Immature natural killer cell (primary cell): ENCODE measurements at regions not wholly inside any gene's neighbourhood (a gene's known extent, or its start where the extent isn't known, plus 50 kb on each side); places are given as distances from the start of the nearest gene placed in this dataset.

Source experiments
- DNase-seq, 3 donors: peaks; one replicate each; pipeline ENCODE4 v3.0.0; 2022; ENCODE audit warnings: mixed read lengths in 1 of 3
- H3K27ac Mint-ChIP-seq, 6 donors: one replicate each; pipeline ENCODE4 v1.8.0; 2020; ENCODE audit warnings: mixed read lengths in 6 of 6, mild to moderate bottlenecking in 5 of 6, inconsistent platforms in 4 of 6, moderate library complexity in 3 of 6
- H3K27me3 Mint-ChIP-seq, 3 donors: one replicate each; pipeline ENCODE4 v1.8.0; 2020 to 2021; ENCODE audit warnings: low read depth in 3 of 3, mild to moderate bottlenecking in 3 of 3, mixed read lengths in 3 of 3, moderate library complexity in 3 of 3, inconsistent platforms in 1 of 3
- H3K36me3 Mint-ChIP-seq, 3 donors: one replicate each; pipeline ENCODE4 v1.8.0; 2020; ENCODE audit warnings: mixed read lengths in 3 of 3, inconsistent platforms in 2 of 3, mild to moderate bottlenecking in 2 of 3
- H3K4me1 Mint-ChIP-seq, 2 donors: one replicate each; pipeline ENCODE4 v1.8.0; 2020; ENCODE audit warnings: inconsistent platforms in 2 of 2, mild to moderate bottlenecking in 2 of 2, mixed read lengths in 2 of 2, moderate library complexity in 1 of 2
- H3K4me3 Mint-ChIP-seq, 5 donors: one replicate each; pipeline ENCODE4 v1.8.0; 2020; ENCODE audit warnings: mild to moderate bottlenecking in 5 of 5, mixed read lengths in 5 of 5, inconsistent platforms in 3 of 5, moderate library complexity in 3 of 5
- H3K9me3 Mint-ChIP-seq, 6 donors: one replicate each; pipeline ENCODE4 v1.8.0; 2020; ENCODE audit warnings: mild to moderate bottlenecking in 6 of 6, mixed read lengths in 6 of 6, inconsistent platforms in 4 of 6, moderate library complexity in 3 of 6

GRCh38 chr13:78215458-78216108 is 297.0 kb upstream of the EDNRB start:
- Mint-ChIP-seq H3K4me3 (no peak overlapping the region), H3K36me3 (no peaks in the 10 kb centered on the region), H3K9me3 (peaks cover 0 to 4% (median 0%) of the 10 kb centered on the region in 6 donors), H3K27ac (no peak overlapping the region), H3K4me1 (no peaks in the 10 kb centered on the region), H3K27me3 (no peaks in the 10 kb centered on the region)
- no peak for DNase-seq

DNA sequence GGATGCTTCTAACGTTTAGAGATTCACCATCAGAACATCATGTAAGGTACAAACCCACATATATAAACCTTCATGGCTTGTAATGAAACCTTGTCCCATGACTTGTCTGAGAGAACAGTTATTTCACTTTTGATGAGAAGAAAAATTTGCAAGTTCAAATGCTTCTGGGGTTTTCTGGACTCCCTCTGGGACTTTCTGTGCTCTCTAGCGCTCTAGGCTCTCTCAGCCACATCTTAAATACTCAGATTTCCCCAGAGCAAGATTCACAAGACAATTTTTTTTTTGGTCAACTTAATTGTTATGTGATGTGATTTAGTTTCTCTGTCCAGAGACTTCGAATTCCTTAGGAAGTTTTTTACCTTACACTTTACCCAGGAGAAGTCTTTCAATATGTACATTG is 282.8 kb upstream of the EDNRB start:
- Mint-ChIP-seq H3K9me3 (peaks cover 0 to 5% (median 2%) of the 10 kb centered on the region in 6 donors), H3K27me3 (no peaks in the 10 kb centered on the region), H3K27ac (no peak overlapping the region), H3K4me3 (no peak overlapping the region), H3K4me1 (no peaks in the 10 kb centered on the region), H3K36me3 (no peaks in the 10 kb centered on the region)
- no peak for DNase-seq

- Mint-ChIP-seq H3K27ac (no peak overlapping the region), H3K27me3 (peaks cover 0 to 2% (median 0%) of the 10 kb centered on the region in 3 donors), H3K4me1 (no peaks in the 10 kb centered on the region), H3K4me3 (no peak overlapping the region), H3K36me3 (no peaks in the 10 kb centered on the region), H3K9me3 (peaks cover 0 to 4% (median 1%) of the 10 kb centered on the region in 6 donors)
- DNase-seq, result no peak
These were observed 280.2 kb upstream of the EDNRB start for GRCh38 chr13:78198821-78199220.

DNA sequence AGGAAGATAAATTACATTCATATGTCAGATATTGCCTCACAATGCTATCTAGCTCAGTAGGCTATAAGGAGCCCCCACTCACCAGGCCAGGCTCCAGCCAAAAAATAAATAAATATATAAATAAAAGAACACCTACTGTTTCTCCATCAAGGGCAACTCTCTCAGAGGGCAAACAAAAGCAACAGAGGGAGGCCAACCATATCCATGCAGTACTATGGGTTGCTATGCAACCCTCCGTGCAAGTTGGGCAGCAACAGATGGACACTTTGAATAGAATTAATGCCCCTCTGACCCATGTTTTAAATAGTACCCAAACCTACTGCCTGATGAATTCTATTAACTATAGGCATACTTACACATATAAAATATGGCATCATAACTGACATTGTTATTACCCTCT is 279.8 kb upstream of the EDNRB start:
- DNase-seq, result no peak
- Mint-ChIP-seq H3K9me3 (peaks cover 0 to 4% (median 1%) of the 10 kb centered on the region in 6 donors), H3K4me3 (no peak overlapping the region), H3K36me3 (no peaks in the 10 kb centered on the region), H3K4me1 (no peaks in the 10 kb centered on the region), H3K27ac (no peak overlapping the region), H3K27me3 (peaks cover 0 to 2% (median 0%) of the 10 kb centered on the region in 3 donors)

DNA sequence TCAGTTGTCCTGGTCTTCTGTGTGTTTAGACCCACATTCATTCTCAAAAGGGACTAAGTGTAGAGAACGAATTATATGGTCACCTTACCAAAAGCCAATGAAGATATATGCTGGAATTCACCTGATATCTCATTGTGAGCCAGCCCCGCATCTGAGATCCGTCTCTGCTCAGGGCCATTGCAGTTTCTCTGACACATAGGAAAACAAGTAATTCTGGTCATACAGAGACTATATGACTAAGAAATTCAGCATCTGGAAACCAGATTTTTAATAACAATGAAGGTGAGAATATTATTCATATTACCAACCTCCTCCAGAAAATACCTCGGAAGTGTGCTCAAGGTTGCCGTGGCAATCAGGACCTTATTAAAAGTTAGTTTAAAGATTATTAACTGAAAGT is 278.6 kb upstream of the EDNRB start:
- H3K27me3 Mint-ChIP-seq, result peaks cover 0 to 2% (median 0%) of the 10 kb centered on the region in 3 donors
- H3K27ac Mint-ChIP-seq, result no peak overlapping the region
- peaks cover 0 to 4% (median 1%) of the 10 kb centered on the region in 6 donors for H3K9me3 Mint-ChIP-seq
- no peak for DNase-seq
- no peaks in the 10 kb centered on the region for H3K36me3 Mint-ChIP-seq
- H3K4me1 Mint-ChIP-seq, result no peaks in the 10 kb centered on the region
- no peak overlapping the region for H3K4me3 Mint-ChIP-seq

GRCh38 chr13:78194904-78195639 is 276.4 kb upstream of the EDNRB start:
- peaks cover 0 to 4% (median 0%) of the 10 kb centered on the region in 6 donors for H3K9me3 Mint-ChIP-seq
- no peak overlapping the region for H3K27ac Mint-ChIP-seq
- H3K4me1 Mint-ChIP-seq, result no peaks in the 10 kb centered on the region
- H3K27me3 Mint-ChIP-seq, result peaks cover 0 to 2% (median 0%) of the 10 kb centered on the region in 3 donors
- no peak for DNase-seq
- H3K4me3 Mint-ChIP-seq, result no peak overlapping the region
- no peaks in the 10 kb centered on the region for H3K36me3 Mint-ChIP-seq

GRCh38 chr13:78193846-78194245 is 275.2 kb upstream of the EDNRB start:
- H3K36me3 Mint-ChIP-seq, result no peaks in the 10 kb centered on the region
- DNase-seq, result no peak
- H3K4me3 Mint-ChIP-seq, result no peak overlapping the region
- no peak overlapping the region for H3K27ac Mint-ChIP-seq
- peaks cover 0 to 5% (median 0%) of the 10 kb centered on the region in 6 donors for H3K9me3 Mint-ChIP-seq
- no peaks in the 10 kb centered on the region for H3K4me1 Mint-ChIP-seq
- H3K27me3 Mint-ChIP-seq, result peaks cover 0 to 2% (median 0%) of the 10 kb centered on the region in 3 donors

DNA sequence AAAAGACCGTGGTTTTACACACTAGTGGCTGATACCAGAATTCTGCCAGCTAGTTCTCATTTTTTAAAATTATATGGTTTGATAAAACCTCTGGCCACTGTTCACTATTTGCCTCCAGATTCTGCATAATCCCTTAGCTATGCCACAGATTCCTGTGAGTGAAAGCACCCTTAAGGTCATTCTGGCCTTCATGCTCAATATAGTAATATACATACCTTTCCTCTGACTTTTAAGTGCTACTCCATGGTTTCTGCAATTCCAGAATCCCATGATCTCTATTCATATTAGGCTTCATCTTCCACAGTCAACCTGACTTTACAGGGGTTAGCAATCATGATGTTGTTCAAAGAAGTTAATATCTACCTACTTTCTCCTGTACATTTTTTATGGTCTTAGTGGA is 274.1 kb upstream of the EDNRB start:
- peaks cover 0 to 2% (median 0%) of the 10 kb centered on the region in 3 donors for H3K27me3 Mint-ChIP-seq
- no peaks in the 10 kb centered on the region for H3K4me1 Mint-ChIP-seq
- DNase-seq, result no peak
- H3K27ac Mint-ChIP-seq, result no peak overlapping the region
- peaks cover 0 to 2% (median 0%) of the 10 kb centered on the region in 6 donors for H3K9me3 Mint-ChIP-seq
- no peak overlapping the region for H3K4me3 Mint-ChIP-seq
- H3K36me3 Mint-ChIP-seq, result no peaks in the 10 kb centered on the region

DNA sequence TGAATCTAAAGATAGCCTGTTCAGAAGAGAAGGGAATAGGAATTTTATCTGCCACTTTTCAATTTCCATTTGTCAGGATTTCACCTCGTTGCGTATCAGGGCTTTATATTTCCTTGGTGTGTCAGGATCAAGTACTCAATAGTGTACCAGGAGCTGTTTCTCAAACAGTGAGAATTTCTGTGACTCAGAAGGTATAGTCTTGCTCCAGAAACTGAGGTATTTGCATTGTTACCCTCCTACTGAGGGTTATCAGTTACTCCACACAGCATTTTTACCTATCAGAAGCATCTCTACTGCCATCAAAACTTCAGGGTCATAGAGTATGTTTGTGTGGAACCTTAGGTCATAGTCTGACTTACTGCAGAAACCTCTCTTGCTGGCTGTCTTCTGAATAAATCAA is 271.7 kb upstream of the EDNRB start:
- Mint-ChIP-seq H3K4me3 (no peak overlapping the region), H3K27ac (no peak overlapping the region), H3K27me3 (peaks cover 0 to 2% (median 0%) of the 10 kb centered on the region in 3 donors), H3K4me1 (no peaks in the 10 kb centered on the region), H3K36me3 (no peaks in the 10 kb centered on the region), H3K9me3 (peaks cover 0 to 8% (median under 1%) of the 10 kb centered on the region in 6 donors)
- no peak for DNase-seq

DNA sequence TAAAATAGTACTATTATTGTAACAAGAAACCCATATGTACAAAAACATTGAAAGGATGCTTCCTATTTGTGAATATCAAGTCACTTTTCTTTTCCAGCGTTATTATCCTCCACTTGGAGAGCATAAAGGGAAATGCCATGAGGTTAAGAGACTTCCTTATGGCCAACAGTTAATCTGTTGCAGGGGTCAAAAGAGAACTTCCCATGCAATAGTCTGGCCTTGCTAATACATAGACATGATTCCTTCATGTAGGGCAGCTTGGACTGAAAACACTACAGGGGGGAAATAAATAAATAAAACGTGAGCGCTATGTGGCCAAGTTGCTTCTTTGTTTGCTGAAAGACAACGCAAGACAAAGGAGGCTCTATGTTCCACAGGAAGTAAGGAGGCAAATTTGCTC is 269.1 kb upstream of the EDNRB start:
- no peaks in the 10 kb centered on the region for H3K36me3 Mint-ChIP-seq
- no peak overlapping the region for H3K27ac Mint-ChIP-seq
- peaks cover 0 to 8% (median 0%) of the 10 kb centered on the region in 6 donors for H3K9me3 Mint-ChIP-seq
- no peaks in the 10 kb centered on the region for H3K4me1 Mint-ChIP-seq
- no peak overlapping the region for H3K4me3 Mint-ChIP-seq
- DNase-seq, result no peak
- H3K27me3 Mint-ChIP-seq, result peaks cover 0 to 3% (median 0%) of the 10 kb centered on the region in 3 donors

DNA sequence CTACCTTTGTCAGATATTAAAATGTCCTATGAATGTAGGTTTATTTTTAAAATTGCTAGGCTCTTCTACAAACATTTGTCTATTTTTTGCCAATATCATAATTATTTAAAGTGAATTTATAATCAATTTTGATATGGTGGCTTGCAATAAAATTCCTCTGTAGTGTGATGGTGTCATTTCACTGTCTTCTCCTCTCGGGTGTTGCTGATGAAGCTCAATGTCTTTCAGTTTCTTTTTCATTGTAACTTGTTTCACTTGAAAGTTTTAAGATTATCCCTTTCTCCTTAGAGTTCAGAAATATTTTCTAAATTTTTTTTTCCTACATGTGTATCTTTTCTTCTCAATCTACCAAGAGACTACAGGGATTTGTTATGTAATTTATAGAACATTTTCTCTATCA is 267.1 kb upstream of the EDNRB start:
- H3K4me3 Mint-ChIP-seq, result no peak overlapping the region
- peaks cover 0 to 3% (median 0%) of the 10 kb centered on the region in 3 donors for H3K27me3 Mint-ChIP-seq
- peaks cover 0 to 8% (median 0%) of the 10 kb centered on the region in 6 donors for H3K9me3 Mint-ChIP-seq
- no peaks in the 10 kb centered on the region for H3K4me1 Mint-ChIP-seq
- no peak overlapping the region for H3K27ac Mint-ChIP-seq
- H3K36me3 Mint-ChIP-seq, result no peaks in the 10 kb centered on the region
- no peak for DNase-seq

- Mint-ChIP-seq H3K9me3 (peaks cover 0 to 8% (median 0%) of the 10 kb centered on the region in 6 donors), H3K4me3 (no peak overlapping the region), H3K27ac (no peak overlapping the region), H3K27me3 (peaks cover 0 to 3% (median 0%) of the 10 kb centered on the region in 3 donors), H3K36me3 (no peaks in the 10 kb centered on the region), H3K4me1 (no peaks in the 10 kb centered on the region)
- DNase-seq, result no peak
These were observed 265.1 kb upstream of the EDNRB start for GRCh38 chr13:78183732-78184131.

DNA sequence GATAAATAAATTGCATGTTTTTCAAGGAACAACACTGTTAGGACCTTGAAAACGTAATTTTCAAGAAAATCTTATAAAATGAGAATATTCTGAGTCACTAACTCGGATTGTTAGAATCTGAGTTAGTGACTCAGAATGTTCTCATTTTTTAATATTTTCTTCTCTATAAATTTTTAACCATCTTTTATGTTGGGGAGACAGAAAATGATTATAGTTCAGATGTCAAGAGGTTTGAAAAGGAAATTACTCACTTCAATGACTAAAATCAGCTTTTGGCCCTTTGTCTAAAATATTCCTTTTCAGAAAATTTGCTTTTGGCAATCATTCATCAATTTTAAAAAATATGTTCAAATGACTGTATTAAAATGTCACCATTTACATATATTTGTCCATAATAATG is 264.2 kb upstream of the EDNRB start:
- peaks cover 0 to 3% (median 0%) of the 10 kb centered on the region in 3 donors for H3K27me3 Mint-ChIP-seq
- DNase-seq, result no peak
- H3K4me3 Mint-ChIP-seq, result no peak overlapping the region
- H3K36me3 Mint-ChIP-seq, result no peaks in the 10 kb centered on the region
- no peak overlapping the region for H3K27ac Mint-ChIP-seq
- H3K4me1 Mint-ChIP-seq, result no peaks in the 10 kb centered on the region
- H3K9me3 Mint-ChIP-seq, result peaks cover 0 to 8% (median 0%) of the 10 kb centered on the region in 6 donors

DNA sequence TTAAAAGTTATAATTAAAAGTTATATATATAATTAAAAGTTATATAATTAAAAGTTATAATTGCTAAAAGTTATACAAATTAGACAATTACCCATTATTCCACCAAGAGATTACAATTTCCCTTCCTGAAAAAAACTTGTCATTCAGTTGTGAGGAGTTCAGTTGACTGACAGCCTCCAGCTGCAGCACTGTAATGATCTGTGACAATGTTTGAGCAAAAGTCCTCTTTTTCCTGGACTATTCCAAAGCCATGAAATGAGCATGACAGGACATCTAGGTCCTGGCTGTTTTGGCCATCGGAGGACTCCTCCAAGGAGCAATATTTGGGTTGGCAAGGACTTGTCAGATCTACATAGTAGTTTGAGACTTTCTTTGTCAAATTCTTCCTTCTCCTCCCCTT is 258.7 kb upstream of the EDNRB start:
- H3K36me3 Mint-ChIP-seq, result no peaks in the 10 kb centered on the region
- peaks cover 0 to 2% (median under 1%) of the 10 kb centered on the region in 3 donors for H3K27me3 Mint-ChIP-seq
- DNase-seq, result no peak
- no peaks in the 10 kb centered on the region for H3K4me1 Mint-ChIP-seq
- H3K27ac Mint-ChIP-seq, result no peak overlapping the region
- peaks cover 0 to 7% (median 0%) of the 10 kb centered on the region in 6 donors for H3K9me3 Mint-ChIP-seq
- no peak overlapping the region for H3K4me3 Mint-ChIP-seq
